ENCODE measurements at regions not wholly inside any gene's neighbourhood (a gene's known extent, or its start where the extent isn't known, plus 50 kb on each side); places are given as distances from the start of the nearest gene placed in this dataset.

DNA sequence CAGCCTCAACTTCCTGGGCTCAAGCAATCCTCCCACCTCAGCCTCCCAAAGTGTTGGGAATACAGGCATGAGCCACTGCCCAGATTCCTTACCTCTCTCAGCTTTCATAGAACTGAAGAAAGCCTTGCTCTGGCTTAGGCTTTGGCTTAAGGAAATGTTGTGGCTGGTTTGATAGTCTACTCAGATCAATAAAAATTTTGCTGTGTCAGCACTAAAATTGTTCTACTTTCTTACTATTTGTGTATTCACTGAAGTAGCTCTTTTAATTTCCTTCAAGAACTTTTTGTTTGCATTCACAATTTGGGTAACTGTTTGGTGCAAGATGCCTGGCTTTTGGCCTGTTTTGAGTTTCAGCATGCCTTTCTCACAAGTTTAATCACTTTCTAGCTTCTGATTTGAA lies 634.0 kb upstream of the FSHR start:
- TF ChIP-seq EZH2 (IDR thresholded peaks at IDR 0.05; ENCODE audit: insufficient read depth, poor library complexity, severe bottlenecking): no peak
- TF ChIP-seq EZH2phosphoT487 (IDR thresholded peaks at IDR 0.05; ENCODE audit: insufficient read depth, low read depth): no peak
